ENCODE measurements at regions not wholly inside any gene's neighbourhood (a gene's known extent, or its start where the extent isn't known, plus 50 kb on each side); places are given as distances from the start of the nearest gene placed in this dataset.

DNA sequence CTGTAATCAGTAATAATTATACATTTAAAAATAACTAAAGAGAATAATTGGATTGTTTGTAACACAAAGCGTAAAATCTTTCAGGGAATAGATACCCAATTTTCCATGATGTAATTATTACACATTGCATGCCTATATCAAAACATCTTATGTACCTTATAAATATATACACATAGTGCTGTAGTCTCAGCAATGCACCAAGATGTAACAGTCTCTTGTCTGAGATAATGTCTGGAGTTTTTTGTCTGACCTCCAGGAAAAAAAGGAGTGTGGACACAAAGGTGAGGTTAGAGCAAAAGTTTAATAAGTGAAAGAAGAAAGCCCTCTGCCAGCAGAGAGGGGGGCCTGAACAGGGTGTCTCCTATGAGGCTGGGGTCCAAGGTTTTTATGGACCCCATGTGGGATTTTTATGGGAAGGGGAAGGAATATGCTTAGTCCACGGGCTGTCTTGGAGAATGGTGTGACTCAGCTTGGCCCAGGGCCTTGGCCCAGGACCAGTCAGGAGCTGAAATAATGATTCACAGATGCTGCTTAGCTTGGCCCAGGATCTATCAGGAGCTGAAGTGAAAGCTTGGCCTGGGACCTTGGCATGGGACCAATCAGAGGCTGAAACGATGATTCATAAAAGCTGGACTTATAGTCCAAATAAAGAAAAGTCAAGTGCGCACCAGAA, 545.0 kb downstream of the ZPLD1 start:
- TF ChIP-seq CTCF (IDR thresholded peaks at IDR 0.05; ENCODE audit: low read depth, low read length), result no peak
- H3K4me3 ChIP-seq (replicated peaks in 1 of 2; ENCODE audit: low read depth in 2 of 2, low read length in 2 of 2), result no peak overlapping the region
- DNase-seq (ENCODE audit: low read depth in 2 of 2), result peak; percentile 88 to 95

- no peak for DNase-seq (ENCODE audit: low read depth in 2 of 2)
- H3K4me3 ChIP-seq (replicated peaks in 1 of 2; ENCODE audit: low read depth in 2 of 2, low read length in 2 of 2), result no peak overlapping the region
- TF ChIP-seq CTCF (IDR thresholded peaks at IDR 0.05; ENCODE audit: low read depth, low read length), result no peak
These were observed 545.5 kb downstream of the ZPLD1 start for GRCh38 chr3:102980355-102980696.

GRCh38 chr3:103002425-103003176, 567.8 kb downstream of the ZPLD1 start:
- no peak overlapping the region for H3K4me3 ChIP-seq (replicated peaks in 1 of 2; ENCODE audit: low read depth in 2 of 2, low read length in 2 of 2)
- no peak for TF ChIP-seq CTCF (IDR thresholded peaks at IDR 0.05; ENCODE audit: low read depth, low read length)
- no peak for DNase-seq (ENCODE audit: low read depth in 2 of 2)

GRCh38 chr3:103006526-103007183, 571.8 kb downstream of the ZPLD1 start:
- no peak overlapping the region for H3K4me3 ChIP-seq (replicated peaks in 1 of 2; ENCODE audit: low read depth in 2 of 2, low read length in 2 of 2)
- no peak for TF ChIP-seq CTCF (IDR thresholded peaks at IDR 0.05; ENCODE audit: low read depth, low read length)
- no peak for DNase-seq (ENCODE audit: low read depth in 2 of 2)

GRCh38 chr3:103009609-103010008, 574.8 kb downstream of the ZPLD1 start:
- no peak for DNase-seq (ENCODE audit: low read depth in 2 of 2)
- H3K4me3 ChIP-seq (replicated peaks in 1 of 2; ENCODE audit: low read depth in 2 of 2, low read length in 2 of 2), result no peak overlapping the region
- no peak for TF ChIP-seq CTCF (IDR thresholded peaks at IDR 0.05; ENCODE audit: low read depth, low read length)

GRCh38 chr3:103025880-103026279, 591.1 kb downstream of the ZPLD1 start:
- TF ChIP-seq CTCF (IDR thresholded peaks at IDR 0.05; ENCODE audit: low read depth, low read length), result no peak
- no peak for DNase-seq (ENCODE audit: low read depth in 2 of 2)
- H3K4me3 ChIP-seq (replicated peaks in 1 of 2; ENCODE audit: low read depth in 2 of 2, low read length in 2 of 2), result no peak overlapping the region
